Activated naive CD4-positive, alpha-beta T cell treated with anti-CD3 and anti-CD28 coated beads, Interleukin-2, amount 50 U/mL, for 24 hours (primary cell): ENCODE measurements at regions not wholly inside any gene's neighbourhood (a gene's known extent, or its start where the extent isn't known, plus 50 kb on each side); places are given as distances from the start of the nearest gene placed in this dataset.

ENCODE experiments used
- H3K27ac Mint-ChIP-seq: one replicate; pipeline ENCODE4 v1.8.0; 2021; ENCODE audit warnings: mild to moderate bottlenecking, mixed read lengths
- H3K27me3 Mint-ChIP-seq: one replicate; pipeline ENCODE4 v1.8.0; 2021; ENCODE audit warnings: mixed read lengths
- H3K36me3 Mint-ChIP-seq: one replicate; pipeline ENCODE4 v1.8.0; 2021; ENCODE audit warnings: mixed read lengths
- H3K4me1 Mint-ChIP-seq: one replicate; pipeline ENCODE4 v1.8.0; 2021; ENCODE audit warnings: mixed read lengths
- H3K4me3 Mint-ChIP-seq: one replicate; pipeline ENCODE4 v1.8.0; 2021; ENCODE audit warnings: mild to moderate bottlenecking, mixed read lengths
- H3K9me3 Mint-ChIP-seq: one replicate; pipeline ENCODE4 v1.8.0; 2021; ENCODE audit warnings: mixed read lengths

GRCh38 chr9:116007824-116008223 is 145.8 kb upstream of the PAPPA start:
- no peak overlapping the region for H3K4me3 Mint-ChIP-seq
- no peaks in the 10 kb centered on the region for H3K36me3 Mint-ChIP-seq
- H3K9me3 Mint-ChIP-seq: peaks cover 5% of the 10 kb centered on the region
- H3K27me3 Mint-ChIP-seq: no peaks in the 10 kb centered on the region
- no peaks in the 10 kb centered on the region for H3K4me1 Mint-ChIP-seq
- no peak overlapping the region for H3K27ac Mint-ChIP-seq

- Mint-ChIP-seq H3K4me1 (no peaks in the 10 kb centered on the region), H3K36me3 (no peaks in the 10 kb centered on the region), H3K27me3 (no peaks in the 10 kb centered on the region), H3K27ac (no peak overlapping the region), H3K9me3 (peaks cover 5% of the 10 kb centered on the region), H3K4me3 (no peak overlapping the region)
Observed at GRCh38 chr9:116008278-116008677, 145.3 kb upstream of the PAPPA start.

GRCh38 chr9:116009420-116009819 is 144.2 kb upstream of the PAPPA start:
- H3K27ac Mint-ChIP-seq: no peak overlapping the region

GRCh38 chr9:116015855-116016254 is 137.7 kb upstream of the PAPPA start:
- Mint-ChIP-seq H3K9me3 (peaks cover 7% of the 10 kb centered on the region), H3K27me3 (peaks cover 2% of the 10 kb centered on the region), H3K27ac (no peak overlapping the region), H3K4me3 (no peak overlapping the region), H3K36me3 (no peaks in the 10 kb centered on the region), H3K4me1 (no peaks in the 10 kb centered on the region)

More at GRCh38 chr9:116009420-116009819, 144.2 kb upstream of the PAPPA start:
- no peaks in the 10 kb centered on the region for H3K36me3 Mint-ChIP-seq
- H3K9me3 Mint-ChIP-seq: peaks cover 5% of the 10 kb centered on the region
- H3K4me1 Mint-ChIP-seq: no peaks in the 10 kb centered on the region
- no peak overlapping the region for H3K4me3 Mint-ChIP-seq
- H3K27me3 Mint-ChIP-seq: no peaks in the 10 kb centered on the region

- no peak overlapping the region for H3K27ac Mint-ChIP-seq
- peaks cover 14% of the 10 kb centered on the region for H3K9me3 Mint-ChIP-seq
- H3K4me1 Mint-ChIP-seq: no peaks in the 10 kb centered on the region
- H3K4me3 Mint-ChIP-seq: no peak overlapping the region
- H3K27me3 Mint-ChIP-seq: peaks cover 2% of the 10 kb centered on the region
- H3K36me3 Mint-ChIP-seq: no peaks in the 10 kb centered on the region
Observed at GRCh38 chr9:116020146-116020545, 133.4 kb upstream of the PAPPA start.

GRCh38 chr9:116020801-116021200 is 132.8 kb upstream of the PAPPA start:
- Mint-ChIP-seq H3K4me1 (no peaks in the 10 kb centered on the region), H3K27me3 (peaks cover 3% of the 10 kb centered on the region), H3K36me3 (no peaks in the 10 kb centered on the region), H3K27ac (no peak overlapping the region), H3K9me3 (peaks cover 18% of the 10 kb centered on the region), H3K4me3 (no peak overlapping the region)

GRCh38 chr9:116027096-116027495 is 126.5 kb upstream of the PAPPA start:
- H3K36me3 Mint-ChIP-seq: no peaks in the 10 kb centered on the region
- no peaks in the 10 kb centered on the region for H3K4me1 Mint-ChIP-seq
- H3K9me3 Mint-ChIP-seq: peaks cover 16% of the 10 kb centered on the region
- H3K27ac Mint-ChIP-seq: no peak overlapping the region
- no peak overlapping the region for H3K4me3 Mint-ChIP-seq
- H3K27me3 Mint-ChIP-seq: peaks cover 1% of the 10 kb centered on the region

GRCh38 chr9:116027511-116027910 is 126.1 kb upstream of the PAPPA start:
- Mint-ChIP-seq H3K27ac (no peak overlapping the region), H3K36me3 (no peaks in the 10 kb centered on the region), H3K9me3 (peaks cover 16% of the 10 kb centered on the region), H3K4me1 (no peaks in the 10 kb centered on the region), H3K27me3 (peaks cover 1% of the 10 kb centered on the region), H3K4me3 (no peak overlapping the region)

- Mint-ChIP-seq H3K27me3 (peaks cover 1% of the 10 kb centered on the region), H3K36me3 (no peaks in the 10 kb centered on the region), H3K4me3 (no peak overlapping the region), H3K9me3 (peaks cover 16% of the 10 kb centered on the region), H3K4me1 (no peaks in the 10 kb centered on the region), H3K27ac (no peak overlapping the region)
Observed at GRCh38 chr9:116027951-116028350, 125.6 kb upstream of the PAPPA start.

GRCh38 chr9:116030517-116030916 is 123.1 kb upstream of the PAPPA start:
- Mint-ChIP-seq H3K9me3 (peaks cover 16% of the 10 kb centered on the region), H3K4me3 (no peak overlapping the region), H3K27ac (no peak overlapping the region), H3K4me1 (no peaks in the 10 kb centered on the region), H3K27me3 (peaks cover 1% of the 10 kb centered on the region), H3K36me3 (no peaks in the 10 kb centered on the region)

GRCh38 chr9:116032683-116033440 is 120.7 kb upstream of the PAPPA start:
- H3K36me3 Mint-ChIP-seq: no peaks in the 10 kb centered on the region
- H3K27ac Mint-ChIP-seq: no peak overlapping the region
- H3K27me3 Mint-ChIP-seq: no peaks in the 10 kb centered on the region
- H3K9me3 Mint-ChIP-seq: peaks cover 8% of the 10 kb centered on the region
- H3K4me1 Mint-ChIP-seq: no peaks in the 10 kb centered on the region
- H3K4me3 Mint-ChIP-seq: no peak overlapping the region

- no peak overlapping the region for H3K4me3 Mint-ChIP-seq
- H3K27me3 Mint-ChIP-seq: no peaks in the 10 kb centered on the region
- no peaks in the 10 kb centered on the region for H3K36me3 Mint-ChIP-seq
- H3K9me3 Mint-ChIP-seq: peaks cover 8% of the 10 kb centered on the region
- no peak overlapping the region for H3K27ac Mint-ChIP-seq
- H3K4me1 Mint-ChIP-seq: no peaks in the 10 kb centered on the region
Observed at GRCh38 chr9:116039312-116039711, 114.3 kb upstream of the PAPPA start.

GRCh38 chr9:116039893-116040292 is 113.7 kb upstream of the PAPPA start:
- Mint-ChIP-seq H3K4me1 (no peaks in the 10 kb centered on the region), H3K36me3 (no peaks in the 10 kb centered on the region), H3K4me3 (no peak overlapping the region), H3K27ac (no peak overlapping the region), H3K9me3 (peaks cover 7% of the 10 kb centered on the region), H3K27me3 (no peaks in the 10 kb centered on the region)

GRCh38 chr9:116042321-116042720 is 111.3 kb upstream of the PAPPA start:
- no peak overlapping the region for H3K4me3 Mint-ChIP-seq

GRCh38 chr9:116045083-116045482 is 108.5 kb upstream of the PAPPA start:
- Mint-ChIP-seq H3K27ac (no peak overlapping the region), H3K36me3 (no peaks in the 10 kb centered on the region), H3K9me3 (peaks cover 7% of the 10 kb centered on the region), H3K27me3 (no peaks in the 10 kb centered on the region), H3K4me3 (no peak overlapping the region), H3K4me1 (no peaks in the 10 kb centered on the region)

More at GRCh38 chr9:116042321-116042720, 111.3 kb upstream of the PAPPA start:
- Mint-ChIP-seq H3K4me1 (no peaks in the 10 kb centered on the region), H3K27ac (no peak overlapping the region), H3K36me3 (no peaks in the 10 kb centered on the region), H3K9me3 (peaks cover 7% of the 10 kb centered on the region), H3K27me3 (no peaks in the 10 kb centered on the region)

GRCh38 chr9:116048081-116048480 is 105.5 kb upstream of the PAPPA start:
- Mint-ChIP-seq H3K4me1 (no peaks in the 10 kb centered on the region), H3K27me3 (no peaks in the 10 kb centered on the region), H3K9me3 (peaks cover 7% of the 10 kb centered on the region), H3K27ac (no peak overlapping the region), H3K36me3 (no peaks in the 10 kb centered on the region), H3K4me3 (no peak overlapping the region)

- no peak overlapping the region for H3K27ac Mint-ChIP-seq
Observed at GRCh38 chr9:116049456-116049855, 104.1 kb upstream of the PAPPA start.

More at GRCh38 chr9:116049456-116049855, 104.1 kb upstream of the PAPPA start:
- no peaks in the 10 kb centered on the region for H3K36me3 Mint-ChIP-seq
- peaks cover 11% of the 10 kb centered on the region for H3K9me3 Mint-ChIP-seq
- no peaks in the 10 kb centered on the region for H3K4me1 Mint-ChIP-seq
- H3K27me3 Mint-ChIP-seq: no peaks in the 10 kb centered on the region
- no peak overlapping the region for H3K4me3 Mint-ChIP-seq
